Jurkat, Clone E6-1 (cell line): ENCODE measurements at regions not wholly inside any gene's neighbourhood (a gene's known extent, or its start where the extent isn't known, plus 50 kb on each side); places are given as distances from the start of the nearest gene placed in this dataset.

ENCODE experiments used
- DNase-seq: peaks from one replicate; pipeline ENCODE4 v3.0.0-alpha.2; 2011; ENCODE audit warnings: low read depth, low spot score
- H3K4me3 ChIP-seq: 2 replicates; pipeline ENCODE4 v1.5.1; 2011; ENCODE audit warnings: mild to moderate bottlenecking, low read length, control low read depth, moderate library complexity

DNA sequence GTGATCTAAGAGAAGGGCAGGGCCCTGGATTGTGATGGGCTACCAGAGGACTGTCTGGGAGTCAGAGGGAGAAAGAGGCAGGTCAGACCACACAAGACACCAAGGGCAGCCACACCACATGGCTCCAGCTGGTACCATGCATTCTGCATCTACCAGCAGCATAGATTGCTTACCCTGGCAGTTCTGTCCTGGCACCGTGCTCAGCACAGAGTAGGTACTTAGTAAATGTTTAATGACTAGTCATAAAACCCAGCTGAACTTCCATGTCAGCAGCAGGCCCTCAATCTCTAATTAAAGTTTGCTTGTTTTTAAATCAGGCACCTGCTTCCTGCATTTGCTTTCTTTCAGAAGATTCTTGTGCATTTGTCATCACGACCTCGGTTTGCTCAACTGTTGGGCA is 77.3 kb upstream of the ATP2B2 start:
- DNase-seq = no peak
- no peak overlapping the region for H3K4me3 ChIP-seq

DNA sequence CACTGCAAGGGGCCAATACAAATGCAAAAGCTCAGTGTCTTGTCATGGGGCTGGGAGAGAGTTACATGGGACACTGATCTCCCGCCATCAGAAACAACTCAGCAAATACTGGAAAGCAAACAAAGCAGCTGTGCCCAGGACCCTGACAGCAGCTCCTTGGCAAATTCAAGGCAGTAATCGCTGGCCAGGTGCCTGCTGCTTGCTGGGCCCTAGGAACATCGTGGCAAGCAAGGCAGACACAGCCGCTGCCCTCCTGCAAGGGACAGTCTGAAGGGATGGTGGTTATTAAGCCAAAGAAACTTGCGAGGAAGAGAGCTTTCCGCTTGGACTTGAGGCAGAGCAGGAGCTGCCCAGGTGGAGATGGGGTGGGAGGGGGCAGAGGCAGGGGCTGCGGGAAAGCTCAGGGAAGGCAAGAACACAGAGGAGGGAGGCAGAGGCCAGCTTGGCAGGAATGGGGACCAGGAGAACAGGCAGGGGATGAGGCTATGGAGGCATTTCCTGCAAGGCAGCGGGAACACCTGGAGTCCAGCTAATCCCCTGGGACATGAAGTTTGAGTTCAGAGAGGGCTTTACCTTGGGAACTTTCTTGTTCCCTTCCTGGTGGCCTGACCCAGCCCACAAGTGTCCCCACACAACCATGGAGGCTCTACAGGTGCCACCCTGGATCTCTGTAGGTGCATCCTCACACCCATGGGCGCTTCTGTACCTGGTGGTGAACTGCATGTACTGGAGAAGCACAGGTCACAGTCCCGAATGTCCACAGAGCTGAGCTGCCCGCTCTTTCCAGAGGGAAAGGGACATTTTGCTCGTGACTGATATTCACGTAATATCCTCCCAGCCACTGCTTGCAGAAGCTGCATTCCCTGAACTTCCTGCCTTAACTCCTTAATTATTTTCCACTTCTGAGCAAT is 78.7 kb upstream of the ATP2B2 start:
- DNase-seq = no peak

DNA sequence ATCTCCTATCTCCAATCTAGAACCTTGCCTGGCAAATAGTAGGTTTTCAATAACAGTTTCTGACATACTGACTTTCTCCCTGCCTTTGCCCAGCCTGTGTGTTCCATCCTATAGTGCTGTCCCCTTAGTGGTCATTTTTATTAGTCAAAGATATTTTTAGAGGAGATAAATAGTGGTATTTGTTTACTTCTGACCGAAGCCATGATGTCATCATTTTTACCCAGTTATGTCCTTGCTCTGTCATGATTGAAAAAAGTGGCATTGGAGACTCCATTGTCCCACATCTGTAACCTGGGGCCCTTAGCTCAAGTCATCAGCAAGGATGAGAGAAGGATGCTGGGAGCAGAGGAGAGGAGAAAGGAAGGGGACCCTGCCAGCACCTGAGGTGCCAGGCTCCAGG is 80.6 kb upstream of the ATP2B2 start:
- no peak for DNase-seq
- H3K4me3 ChIP-seq = no peak overlapping the region

More for the DNA sequence above, 78.7 kb upstream of the ATP2B2 start:
- no peak overlapping the region for H3K4me3 ChIP-seq

DNA sequence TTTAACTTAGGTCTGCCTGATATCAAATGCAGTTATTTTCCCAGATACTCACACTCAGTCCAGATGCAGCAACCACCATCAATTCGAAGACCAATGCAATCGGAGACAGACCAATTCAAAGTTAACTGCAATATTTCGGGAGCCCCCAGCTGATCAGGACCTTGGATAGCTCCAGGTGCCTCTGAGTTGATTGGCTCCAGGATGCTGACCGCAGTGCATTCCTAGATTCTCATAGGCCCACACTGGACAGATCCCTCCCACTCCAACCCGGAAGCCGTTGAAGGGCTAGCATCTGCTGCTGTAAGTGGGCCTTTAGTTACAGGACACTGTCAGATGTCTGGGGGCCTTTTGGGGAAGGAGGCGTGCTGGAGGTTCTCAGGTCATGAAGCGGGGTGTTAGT is 89.5 kb upstream of the ATP2B2 start:
- H3K4me3 ChIP-seq = no peak overlapping the region
- peak; percentile 85 for DNase-seq

DNA sequence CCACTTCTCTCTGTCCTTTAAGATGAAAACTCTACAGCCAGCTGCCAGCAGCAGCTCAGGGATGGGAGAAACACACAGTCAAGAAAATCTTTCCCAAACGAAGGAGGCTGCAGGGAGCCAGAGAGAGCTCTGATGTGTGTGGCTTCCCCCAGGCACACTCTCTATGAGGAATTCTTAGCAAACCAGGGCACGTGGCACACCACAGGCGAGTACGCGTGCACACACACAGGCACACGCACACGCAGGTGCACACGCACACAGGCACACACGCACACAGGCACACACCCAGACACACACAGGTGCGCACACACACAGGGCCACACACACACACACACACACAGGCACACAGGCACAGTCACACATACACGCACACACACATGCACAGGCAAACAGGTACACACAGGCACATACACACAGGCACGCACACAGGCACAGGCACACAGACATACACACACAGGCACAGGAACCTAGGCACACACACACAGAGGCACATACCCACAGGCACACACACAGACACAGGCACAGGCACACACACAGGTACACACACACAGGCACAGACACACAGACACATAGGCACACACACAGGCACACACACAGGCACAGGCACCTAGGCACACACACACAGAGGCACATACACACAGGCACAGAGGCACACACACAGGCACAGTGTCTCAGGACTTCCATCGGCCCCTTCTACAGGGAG is 91.5 kb upstream of the ATP2B2 start:
- no peak overlapping the region for H3K4me3 ChIP-seq
- DNase-seq = no peak

DNA sequence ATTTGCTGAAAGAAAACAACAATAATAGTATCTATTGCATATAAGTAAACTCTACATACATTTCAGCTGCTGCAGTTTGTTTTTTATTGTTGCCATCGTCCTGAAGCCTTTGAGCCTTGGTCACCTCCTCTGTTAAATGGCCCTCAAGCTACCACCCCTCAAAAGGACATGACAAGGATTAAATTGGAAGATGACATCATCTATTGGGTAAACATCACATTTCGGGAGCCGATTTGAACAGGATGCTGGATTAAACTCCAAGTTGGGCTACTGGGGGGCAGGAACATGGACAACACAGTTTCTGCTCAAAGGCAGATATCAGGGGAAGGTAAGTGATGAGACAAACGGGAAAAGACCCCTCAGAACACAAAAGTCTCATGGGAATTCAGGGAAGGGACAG is 92.3 kb upstream of the ATP2B2 start:
- H3K4me3 ChIP-seq = no peak overlapping the region
- no peak for DNase-seq

DNA sequence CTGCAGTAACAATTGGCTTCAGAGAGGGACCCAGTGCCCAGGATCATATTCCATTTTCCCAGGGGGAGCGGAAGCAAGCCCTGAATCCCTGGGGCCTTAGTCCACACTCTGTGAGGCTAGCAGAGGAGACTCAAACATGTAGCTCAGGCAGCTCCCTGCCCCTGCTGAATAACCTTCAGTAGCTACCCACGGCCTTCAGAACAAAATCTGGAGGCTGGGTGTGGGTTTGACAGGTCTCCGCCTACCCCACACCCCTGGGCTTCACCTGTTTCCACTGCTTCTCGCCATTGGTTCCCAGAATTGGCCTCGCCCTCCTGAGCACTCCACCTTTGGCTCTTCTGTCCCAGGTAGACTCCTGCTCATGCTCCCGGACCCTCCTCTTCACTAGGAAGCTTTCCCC is 93.6 kb upstream of the ATP2B2 start:
- H3K4me3 ChIP-seq = no peak overlapping the region
- DNase-seq = no peak

DNA sequence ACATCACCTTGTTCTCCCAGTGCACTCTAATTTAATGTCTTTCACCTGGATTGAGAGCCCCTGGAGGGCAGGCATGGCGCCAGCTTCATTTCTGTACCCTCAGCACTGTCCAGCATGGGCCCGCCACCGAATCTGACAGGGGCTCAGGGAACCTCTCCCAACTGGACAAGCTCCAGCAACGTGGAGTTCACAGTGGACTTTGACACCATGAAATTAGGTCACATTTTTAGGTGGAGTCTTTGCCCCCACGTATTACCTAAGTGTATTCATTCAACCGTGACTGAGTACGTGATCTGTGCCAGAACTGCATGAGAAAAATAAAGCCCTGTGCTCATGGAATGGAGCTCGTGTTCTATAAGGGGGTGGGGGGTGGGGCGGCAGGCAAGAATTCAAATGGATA is 94.1 kb upstream of the ATP2B2 start:
- no peak for DNase-seq
- H3K4me3 ChIP-seq = no peak overlapping the region

DNA sequence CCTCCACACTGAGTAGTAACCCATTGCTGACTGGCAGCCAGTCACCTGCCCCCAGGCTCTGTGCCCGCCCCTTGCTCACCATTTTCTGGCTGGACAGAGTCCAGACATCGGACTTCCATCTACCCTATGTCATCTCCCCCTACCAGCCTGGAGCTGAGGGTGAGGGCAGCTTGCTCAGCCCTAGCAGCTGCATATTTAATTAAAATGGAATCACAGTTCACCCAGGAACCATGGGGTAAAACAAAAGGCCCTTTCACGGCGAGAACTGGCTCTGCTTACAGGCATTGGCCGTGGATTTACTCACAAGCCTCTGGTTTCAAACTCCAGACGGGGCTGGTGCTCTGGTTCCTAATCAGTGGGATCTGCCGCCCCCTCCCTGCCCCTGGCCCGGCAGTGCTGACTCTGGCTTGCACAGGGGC is 94.9 kb upstream of the ATP2B2 start:
- H3K4me3 ChIP-seq = no peak overlapping the region
- no peak for DNase-seq

DNA sequence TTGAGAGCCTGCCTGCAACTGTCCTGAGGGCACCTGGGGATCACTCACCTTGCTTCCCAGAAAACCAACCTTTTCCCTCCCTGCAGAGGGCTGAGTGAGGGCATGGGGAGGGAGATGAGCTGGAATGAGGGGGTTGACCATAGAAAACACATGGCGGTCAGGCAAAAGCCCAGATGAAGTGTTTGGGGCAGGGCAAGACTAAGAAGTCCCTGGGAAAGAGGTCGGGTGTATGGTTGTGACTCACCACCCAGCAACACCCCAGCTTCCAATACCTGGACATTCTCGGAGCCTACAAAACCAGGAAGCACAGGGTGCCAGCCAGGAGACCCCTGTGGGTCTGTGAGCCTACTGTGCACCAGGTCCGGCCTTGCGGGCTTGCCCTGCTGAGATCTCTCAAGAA is 95.3 kb upstream of the ATP2B2 start:
- H3K4me3 ChIP-seq = no peak overlapping the region
- no peak for DNase-seq

DNA sequence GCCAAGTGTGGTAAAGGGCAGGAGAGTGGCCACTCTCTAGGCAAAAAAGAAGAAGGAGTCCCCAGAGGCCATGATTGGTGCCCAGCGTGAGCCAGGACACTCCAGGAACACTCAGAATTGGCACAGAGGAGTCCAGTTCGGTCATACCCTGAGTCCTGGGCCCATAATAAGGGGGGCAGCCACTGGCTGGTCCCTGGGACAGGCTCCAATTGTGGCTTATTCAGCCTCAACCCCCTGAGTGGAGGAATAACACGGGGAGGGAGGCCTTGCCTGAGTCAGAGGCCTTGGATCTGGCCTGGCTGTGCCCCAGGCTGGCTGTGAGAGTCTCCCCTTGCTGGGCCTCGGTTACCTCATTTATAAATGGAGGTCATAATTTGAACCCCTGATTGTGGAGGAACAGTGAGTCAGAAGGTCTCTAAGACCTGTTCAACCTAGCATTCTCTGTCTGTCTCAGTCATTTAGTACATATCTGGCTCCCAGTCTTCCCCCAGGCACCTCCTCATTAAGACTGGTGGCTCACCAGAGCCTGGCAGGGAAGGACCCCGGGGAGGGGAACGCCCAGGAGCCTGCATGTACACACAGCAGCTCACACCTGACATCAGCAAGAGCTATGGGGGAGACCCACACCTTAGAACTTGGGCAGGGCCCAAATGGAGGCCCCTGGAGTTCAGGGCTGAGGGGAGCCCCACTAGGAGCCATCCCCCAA is 95.9 kb upstream of the ATP2B2 start:
- no peak overlapping the region for H3K4me3 ChIP-seq
- no peak for DNase-seq

DNA sequence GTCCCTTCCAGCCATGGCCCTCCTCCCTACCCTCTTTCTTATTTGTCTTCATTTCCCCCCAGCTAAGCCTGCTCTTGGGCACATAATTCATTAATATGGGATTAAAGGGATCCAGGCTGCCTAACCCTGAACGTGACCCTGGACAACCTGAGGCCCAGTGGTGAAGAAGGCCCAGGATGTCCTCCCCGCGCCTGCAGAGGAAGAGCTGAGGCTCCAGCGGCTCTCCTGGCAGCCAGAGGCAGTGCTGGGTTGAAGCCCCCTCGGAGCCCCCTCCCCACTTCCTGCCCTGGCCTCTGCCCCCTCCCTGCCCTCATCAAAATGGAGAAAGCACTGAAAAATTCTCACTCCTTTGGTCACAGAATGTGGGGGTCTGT is 96.5 kb upstream of the ATP2B2 start:
- H3K4me3 ChIP-seq = no peak overlapping the region
- DNase-seq = no peak

DNA sequence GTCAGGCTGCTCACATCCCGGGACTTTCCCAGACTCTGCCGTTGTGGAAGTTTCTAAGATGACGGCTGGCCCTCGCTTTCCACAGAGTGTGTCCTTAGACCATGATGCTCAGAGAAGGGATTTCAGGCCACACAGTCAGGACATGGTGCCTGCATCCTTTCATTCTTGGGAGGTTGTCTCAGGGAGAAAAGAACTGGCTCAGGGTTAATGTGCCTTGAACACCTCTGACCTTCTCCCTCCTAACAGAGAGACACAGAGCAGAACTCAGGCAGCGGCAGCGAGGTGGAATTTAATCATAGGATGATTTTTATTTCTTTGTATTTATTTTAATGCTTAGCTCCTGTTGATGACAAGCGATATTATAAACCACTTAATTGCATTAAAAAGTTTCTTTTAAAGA is 96.9 kb upstream of the ATP2B2 start:
- H3K4me3 ChIP-seq = no peak overlapping the region
- DNase-seq = no peak

DNA sequence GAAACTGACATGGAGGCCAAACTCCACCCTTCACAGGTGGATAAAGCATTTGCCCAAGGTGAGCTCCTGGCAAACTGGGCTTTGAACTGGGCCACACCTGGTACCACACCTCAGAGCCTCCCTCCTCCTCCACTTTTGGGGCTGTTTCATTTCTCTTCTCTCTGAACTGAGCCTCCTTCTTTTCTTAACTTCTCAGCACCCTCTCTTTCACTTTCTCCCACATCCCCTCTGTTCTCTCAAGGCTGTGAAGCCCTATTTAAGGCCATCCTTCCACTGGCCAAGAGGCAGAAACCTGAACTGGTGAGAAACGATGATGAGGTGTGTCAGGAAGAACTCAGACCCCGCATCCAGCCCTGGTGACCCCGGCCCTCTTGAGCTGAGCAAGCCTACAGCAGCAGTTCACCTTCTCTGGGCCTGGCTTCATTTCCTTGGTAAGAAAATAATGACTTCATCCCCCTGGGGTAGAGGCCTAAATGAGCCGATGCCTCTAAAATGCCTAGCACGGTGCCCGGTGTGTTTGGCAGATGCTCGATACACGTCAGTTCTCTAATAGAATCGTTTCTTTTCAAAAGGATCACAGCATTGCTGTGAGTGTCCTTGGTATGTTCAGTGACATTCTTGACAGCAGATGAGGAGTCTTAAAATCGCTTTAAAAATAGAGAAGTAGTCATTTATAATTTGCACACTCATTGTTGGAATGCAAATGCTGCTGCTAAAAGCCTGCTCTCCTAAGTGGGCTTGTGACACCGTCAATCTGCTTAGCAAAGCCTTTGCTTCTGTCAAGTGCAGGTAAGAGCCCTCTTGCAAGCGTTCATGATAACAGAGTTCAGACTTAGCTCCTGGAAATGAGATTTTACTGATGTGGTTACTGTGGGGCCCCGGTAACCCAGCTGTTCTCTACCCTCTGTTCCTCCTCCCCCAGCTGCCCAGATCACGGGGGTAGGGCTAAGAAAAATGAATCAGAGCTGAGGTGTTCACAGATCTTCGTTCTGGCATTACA is 97.7 kb upstream of the ATP2B2 start:
- H3K4me3 ChIP-seq = no peak overlapping the region
- peak; percentile 92 for DNase-seq

DNA sequence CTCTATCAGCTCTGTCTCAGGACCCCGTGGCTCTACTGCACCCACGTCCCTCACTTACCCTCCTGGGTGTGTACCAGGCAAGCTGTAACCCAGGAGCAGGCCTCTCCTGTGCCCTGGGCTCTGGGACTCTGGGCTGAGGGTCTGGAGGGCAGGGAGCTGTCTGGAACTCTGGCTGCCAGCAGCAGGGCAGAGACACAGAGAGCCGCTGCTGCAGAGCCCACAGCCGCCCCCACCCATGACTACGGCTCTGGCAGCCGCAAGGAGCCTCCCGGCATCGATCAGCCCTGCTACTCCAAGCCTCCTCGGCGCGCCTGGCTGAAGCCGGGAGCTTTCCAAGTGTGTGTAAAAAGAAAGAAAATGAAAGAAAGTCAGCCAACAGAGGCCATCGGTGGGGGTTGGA is 103.7 kb upstream of the ATP2B2 start:
- DNase-seq = no peak
- H3K4me3 ChIP-seq = no peak overlapping the region

DNA sequence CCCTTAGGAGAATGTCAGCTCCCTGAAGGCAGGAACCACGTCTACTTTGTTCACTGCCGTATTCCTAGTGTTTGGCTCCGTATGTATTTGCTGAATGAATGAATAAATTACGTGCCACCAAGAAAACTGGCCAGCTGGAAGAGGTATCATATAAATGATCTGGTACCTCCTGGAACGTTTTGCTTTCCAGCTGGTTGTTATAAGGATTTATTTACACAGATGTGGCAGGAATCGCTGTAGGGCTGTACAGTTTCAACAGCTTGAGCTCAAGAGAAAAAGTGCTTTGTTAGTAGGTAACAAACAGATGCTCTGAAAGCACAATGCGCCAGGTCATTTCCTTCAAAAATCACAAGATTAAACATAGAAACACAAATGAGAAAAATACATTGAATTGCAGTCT is 108.8 kb upstream of the ATP2B2 start:
- H3K4me3 ChIP-seq = no peak overlapping the region
- no peak for DNase-seq

DNA sequence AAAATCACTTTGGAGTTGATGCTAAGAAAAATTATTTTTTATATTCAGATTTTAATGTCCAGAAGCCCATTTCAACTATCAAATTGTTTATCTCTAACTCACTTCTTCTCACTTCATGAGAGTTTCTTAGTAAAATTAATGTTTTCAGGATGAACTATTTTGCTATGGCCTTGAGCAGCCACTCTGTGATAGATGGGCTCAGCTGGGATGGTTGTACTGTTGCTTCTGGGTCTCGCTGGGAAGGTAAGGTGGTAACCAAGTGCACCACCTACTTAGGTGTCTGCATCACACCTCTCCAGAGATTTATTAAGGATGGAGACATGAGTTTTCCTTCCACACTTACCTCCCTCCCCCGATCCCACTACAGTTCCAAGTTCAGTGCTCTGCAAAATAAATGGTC is 110.3 kb upstream of the ATP2B2 start:
- no peak overlapping the region for H3K4me3 ChIP-seq
- DNase-seq = no peak

DNA sequence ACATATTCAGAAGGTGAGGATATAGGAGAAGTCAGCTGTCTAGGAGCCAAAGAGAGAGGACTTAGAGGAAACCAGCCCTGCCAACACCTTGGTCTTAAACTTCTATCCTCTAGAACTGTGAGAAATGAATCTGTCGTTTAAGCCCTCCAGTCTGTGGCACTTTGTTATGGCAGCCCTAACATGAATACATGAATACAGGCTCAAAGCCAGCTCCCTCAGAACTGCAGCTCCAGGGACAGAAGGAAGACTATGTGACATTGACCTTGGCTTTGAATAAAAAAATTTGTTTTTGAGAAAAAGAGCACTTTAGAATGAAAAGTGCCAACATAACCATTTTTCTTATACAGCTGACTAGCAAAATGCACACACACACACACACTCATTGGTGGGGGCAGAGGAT is 110.9 kb upstream of the ATP2B2 start:
- DNase-seq = no peak
- no peak overlapping the region for H3K4me3 ChIP-seq
